NCI-H128 (cell line): ENCODE measurements at regions not wholly inside any gene's neighbourhood (a gene's known extent, or its start where the extent isn't known, plus 50 kb on each side); places are given as distances from the start of the nearest gene placed in this dataset.
"Not testable (repeated sequence)": the region's sequence is repeated elsewhere in the genome, so short reads cannot be mapped to it uniquely, and the experiment has no call there.

Experiments used
- DNase-seq: peaks from one replicate; lab custom pipeline; 2025; ENCODE audit not compliant: unreplicated experiment; lab: John Stamatoyannopoulos, UW

- no peak for DNase-seq
These were observed 136.5 kb upstream of the GPR12 start for GRCh38 chr13:26896986-26897668.

GRCh38 chr13:26895808-26896466 is 135.4 kb upstream of the GPR12 start:
- no peak for DNase-seq

GRCh38 chr13:26895081-26895807 is 134.7 kb upstream of the GPR12 start:
- no peak for DNase-seq

- DNase-seq: no peak
These were observed 128.0 kb upstream of the GPR12 start for GRCh38 chr13:26888632-26889031.

- no peak for DNase-seq
These were observed 127.0 kb upstream of the GPR12 start for GRCh38 chr13:26887594-26887993.

GRCh38 chr13:26883613-26884257 is 123.1 kb upstream of the GPR12 start:
- no peak for DNase-seq

- no peak for DNase-seq
These were observed 122.1 kb upstream of the GPR12 start for GRCh38 chr13:26882731-26883130.

- no peak for DNase-seq
These were observed 120.6 kb upstream of the GPR12 start for GRCh38 chr13:26881154-26881553.

GRCh38 chr13:26880735-26881134 is 120.1 kb upstream of the GPR12 start:
- no peak for DNase-seq

GRCh38 chr13:26878438-26878837 is 117.9 kb upstream of the GPR12 start:
- DNase-seq: no peak

GRCh38 chr13:26873386-26873698 is 112.8 kb upstream of the GPR12 start:
- no peak for DNase-seq

- DNase-seq: no peak
These were observed 112.2 kb upstream of the GPR12 start for GRCh38 chr13:26872525-26873385.

- DNase-seq: no peak
These were observed 107.0 kb upstream of the GPR12 start for GRCh38 chr13:26867451-26868091.

- no peak for DNase-seq
These were observed 104.0 kb upstream of the GPR12 start for GRCh38 chr13:26864576-26864975.

- DNase-seq: peak; percentile 29
These were observed 101.4 kb upstream of the GPR12 start for GRCh38 chr13:26861941-26862340.

GRCh38 chr13:26855921-26856320 is 95.3 kb upstream of the GPR12 start:
- no peak for DNase-seq

GRCh38 chr13:26855071-26855470 is 94.5 kb upstream of the GPR12 start:
- DNase-seq: no peak

GRCh38 chr13:26853323-26853722 is 92.7 kb upstream of the GPR12 start:
- no peak for DNase-seq

GRCh38 chr13:26847281-26847680 is 86.7 kb upstream of the GPR12 start:
- no peak for DNase-seq

- DNase-seq: not testable (repeated sequence)
These were observed 84.5 kb upstream of the GPR12 start for GRCh38 chr13:26845063-26845462.
